Fibroblast of lung (primary cell): ENCODE measurements at regions not wholly inside any gene's neighbourhood (a gene's known extent, or its start where the extent isn't known, plus 50 kb on each side); places are given as distances from the start of the nearest gene placed in this dataset.

Experiments used
- CTCF ChIP-seq, 2 donors: IDR thresholded peaks in 1 of 2; conservative IDR thresholded peaks in 1 of 2; 1 replicate in 1 of 2; 2 replicates in 1 of 2; pipeline ENCODE4 v1.5.1; 2011 to 2012; ENCODE audit warnings: low read length in 2 of 2, control low read depth in 1 of 2, inconsistent platforms in 1 of 2, low read depth in 1 of 2, mild to moderate bottlenecking in 1 of 2
- EZH2 ChIP-seq: IDR thresholded peaks from 2 replicates; pipeline ENCODE4 v1.5.1; 2012; ENCODE audit warnings: low read length, control low read depth, mild to moderate bottlenecking; ENCODE audit errors: missing control alignments

DNA sequence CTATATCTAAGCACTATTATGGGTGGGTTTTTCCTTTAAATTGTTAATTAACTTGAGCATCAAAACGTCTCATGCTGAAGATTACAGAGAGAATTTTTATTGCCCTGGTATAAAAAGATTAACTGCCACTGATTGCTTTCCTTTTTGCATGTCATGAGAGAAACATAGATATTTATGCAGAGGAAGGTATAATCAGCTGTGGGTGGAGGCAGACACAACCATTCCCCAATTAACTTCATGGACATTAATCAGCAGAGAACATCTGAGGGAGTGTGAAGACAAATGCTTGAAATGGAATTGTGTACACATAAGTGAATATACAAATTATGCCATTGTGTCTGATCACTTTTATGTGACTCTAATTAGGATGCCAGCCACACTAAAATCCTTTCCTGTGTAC lies 115.2 kb upstream of the CPHXL start:
- TF ChIP-seq CTCF (conservative IDR thresholded peaks at IDR 0.05 in 1 of 2, IDR thresholded peaks at IDR 0.05 in 1 of 2; ENCODE audit: low read depth in 1 of 2, low read length in 2 of 2) (no peak), EZH2 (no peak)
